ENCODE measurements at regions not wholly inside any gene's neighbourhood (a gene's known extent, or its start where the extent isn't known, plus 50 kb on each side); places are given as distances from the start of the nearest gene placed in this dataset.

DNA sequence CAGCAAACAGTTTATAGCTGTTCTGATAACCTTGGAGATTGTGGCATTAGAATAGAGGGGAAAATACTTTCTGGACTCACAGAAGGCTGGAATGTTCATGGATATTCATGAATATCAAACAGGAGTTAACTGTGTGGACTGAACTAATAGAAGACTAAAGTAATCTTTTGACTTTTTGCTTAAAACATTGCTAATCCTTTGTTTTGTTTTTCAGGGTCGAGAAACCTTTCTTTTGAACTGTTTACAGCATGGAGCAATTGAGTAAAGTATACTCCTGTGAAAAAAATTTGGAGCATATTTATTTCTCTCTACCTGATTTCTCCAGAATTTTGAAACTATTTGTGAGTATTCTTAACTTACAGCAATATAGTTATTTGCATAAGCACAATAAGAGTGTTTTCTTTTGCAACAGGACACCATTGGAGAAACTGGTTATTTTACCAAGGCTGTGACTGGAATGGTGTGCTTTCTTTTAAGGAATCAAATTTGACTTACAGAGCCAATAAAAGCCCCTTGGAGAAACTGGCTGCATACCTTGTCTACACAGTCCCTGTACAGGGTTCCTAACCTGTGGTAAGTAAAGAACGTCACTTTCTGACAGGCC, 821.6 kb downstream of the TBC1D22A start:
- TF ChIP-seq, protein P1, sequence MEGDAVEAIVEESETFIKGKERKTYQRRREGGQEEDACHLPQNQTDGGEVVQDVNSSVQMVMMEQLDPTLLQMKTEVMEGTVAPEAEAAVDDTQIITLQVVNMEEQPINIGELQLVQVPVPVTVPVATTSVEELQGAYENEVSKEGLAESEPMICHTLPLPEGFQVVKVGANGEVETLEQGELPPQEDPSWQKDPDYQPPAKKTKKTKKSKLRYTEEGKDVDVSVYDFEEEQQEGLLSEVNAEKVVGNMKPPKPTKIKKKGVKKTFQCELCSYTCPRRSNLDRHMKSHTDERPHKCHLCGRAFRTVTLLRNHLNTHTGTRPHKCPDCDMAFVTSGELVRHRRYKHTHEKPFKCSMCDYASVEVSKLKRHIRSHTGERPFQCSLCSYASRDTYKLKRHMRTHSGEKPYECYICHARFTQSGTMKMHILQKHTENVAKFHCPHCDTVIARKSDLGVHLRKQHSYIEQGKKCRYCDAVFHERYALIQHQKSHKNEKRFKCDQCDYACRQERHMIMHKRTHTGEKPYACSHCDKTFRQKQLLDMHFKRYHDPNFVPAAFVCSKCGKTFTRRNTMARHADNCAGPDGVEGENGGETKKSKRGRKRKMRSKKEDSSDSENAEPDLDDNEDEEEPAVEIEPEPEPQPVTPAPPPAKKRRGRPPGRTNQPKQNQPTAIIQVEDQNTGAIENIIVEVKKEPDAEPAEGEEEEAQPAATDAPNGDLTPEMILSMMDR (IDR thresholded peaks at IDR 0.05): no peak
- ATAC-seq (ENCODE audit: low FRiP score) (no peak), DNase-seq (ENCODE audit: low spot score) (no peak)

GRCh38 chr22:47582067-47582466, 819.6 kb downstream of the TBC1D22A start:
- TF ChIP-seq, protein P1 (IDR thresholded peaks at IDR 0.05): no peak
- ATAC-seq (ENCODE audit: low FRiP score): no peak

DNA sequence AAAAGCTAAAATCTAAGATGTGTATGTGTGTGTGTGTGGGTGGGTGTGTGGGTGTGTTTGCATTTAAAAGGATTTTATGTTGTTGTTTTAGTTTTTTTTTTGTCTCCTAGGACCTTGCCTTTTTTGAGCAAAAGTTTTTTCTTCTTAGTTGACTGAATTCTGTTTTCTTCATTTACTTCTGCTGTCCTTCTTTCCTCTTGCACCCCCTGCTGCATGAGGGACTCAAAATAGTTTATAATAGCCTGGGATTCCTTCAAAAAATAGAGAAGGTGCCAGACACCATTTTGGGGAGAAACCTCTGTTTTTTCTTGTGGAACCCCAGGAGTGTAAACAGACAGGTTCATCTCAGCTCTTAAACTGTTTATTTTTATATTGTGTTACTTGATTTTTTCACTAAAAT, 817.7 kb downstream of the TBC1D22A start:
- DNase-seq (ENCODE audit: low spot score) (no peak), ATAC-seq (ENCODE audit: low FRiP score) (no peak)
- TF ChIP-seq, protein P1 (IDR thresholded peaks at IDR 0.05): no peak

More at GRCh38 chr22:47582067-47582466, 819.6 kb downstream of the TBC1D22A start:
- DNase-seq (ENCODE audit: low spot score): no peak

- TF ChIP-seq, protein P1 (IDR thresholded peaks at IDR 0.05): no peak
- ATAC-seq (ENCODE audit: low FRiP score) (no peak), DNase-seq (ENCODE audit: low spot score) (no peak)
These were observed 814.5 kb downstream of the TBC1D22A start for GRCh38 chr22:47576908-47577307.

DNA sequence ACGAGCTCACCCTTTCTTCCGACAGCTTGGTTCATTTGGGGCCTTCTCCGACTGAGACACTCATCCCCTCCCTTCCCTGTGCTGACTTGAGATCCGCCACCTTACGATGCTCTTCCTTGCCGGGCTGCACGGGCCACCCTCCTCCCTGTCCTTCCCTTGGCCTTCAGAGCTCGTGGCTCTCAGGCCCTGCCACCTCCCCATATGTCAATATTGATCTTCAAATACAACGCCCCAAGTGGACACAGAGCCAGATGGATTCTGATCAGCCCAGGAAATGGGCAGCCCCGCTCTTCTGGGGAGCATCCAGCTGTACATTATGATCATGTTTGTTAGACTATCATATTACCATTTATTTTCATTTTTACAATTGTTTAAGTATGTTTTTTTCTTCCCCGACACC, 812.8 kb downstream of the TBC1D22A start:
- ATAC-seq (ENCODE audit: low FRiP score) (no peak), DNase-seq (ENCODE audit: low spot score) (no peak)
- TF ChIP-seq, protein P1 (IDR thresholded peaks at IDR 0.05): no peak

DNA sequence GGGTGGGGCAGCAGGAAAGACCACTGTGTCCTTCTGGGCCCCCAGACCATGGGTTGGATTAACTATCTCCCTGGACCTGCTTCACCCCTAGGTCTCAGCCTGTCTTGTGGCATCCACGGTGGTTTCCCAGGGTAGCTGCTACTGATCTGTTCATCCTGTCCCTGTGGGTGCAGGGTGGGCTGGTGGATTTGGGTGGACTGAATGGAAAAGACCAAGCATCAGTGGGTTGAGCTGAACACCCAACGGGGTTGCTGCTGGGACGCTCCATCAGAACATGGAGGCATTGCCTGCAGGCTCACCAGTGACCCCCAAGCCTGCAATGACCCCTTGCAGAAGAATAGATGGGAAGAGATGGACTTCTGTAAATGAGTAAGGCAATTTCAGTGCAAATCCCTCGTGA, 812.1 kb downstream of the TBC1D22A start:
- DNase-seq (ENCODE audit: low spot score): no peak
- TF ChIP-seq, protein P1 (IDR thresholded peaks at IDR 0.05): no peak
- ATAC-seq (ENCODE audit: low FRiP score): no peak

GRCh38 chr22:47573141-47573540, 810.7 kb downstream of the TBC1D22A start:
- DNase-seq (ENCODE audit: low spot score): no peak
- TF ChIP-seq, protein P1 (IDR thresholded peaks at IDR 0.05): no peak
- ATAC-seq (ENCODE audit: low FRiP score): no peak

All from omental fat pad (tissue), 3 donors.